HepG2 (cell line): ENCODE measurements at regions not wholly inside any gene's neighbourhood (a gene's known extent, or its start where the extent isn't known, plus 50 kb on each side); places are given as distances from the start of the nearest gene placed in this dataset.

Experiments
- ATAC-seq: fragments of 200-7000 bp; cut with Tn5 transposase; 3 replicates; pipeline ENCODE4 v1.9.1; 2020; ENCODE audit warnings: mild to moderate bottlenecking, moderate library complexity
- BruUV-seq: library from RNA; stranded (reverse); fragments of 400-500 nt; replicated peaks from 2 replicates; lab custom pipeline; 2021; lab: Mats Ljungman, UMichigan
- CTCF ChIA-PET: fragments of 300-600 bp; formaldehyde crosslinking; extraction: SDS; loops from one replicate; lab custom pipeline; 2021; ENCODE audit warnings: low total read pairs, inconsistent platforms, low intra/inter-chr PET ratio; lab: Yijun Ruan, JAX
- POLR2A ChIA-PET: fragments of 350-600 bp; sonication (Branson Sonifier 250); formaldehyde crosslinking; loops from one replicate; lab custom pipeline; 2020; ENCODE audit warnings: antibody characterized with exemption, inconsistent platforms; lab: Yijun Ruan, JAX
- DNase-seq: peaks from one replicate; pipeline ENCODE4 v3.0.0-alpha.2; 2015; ENCODE audit warnings: low spot score
- FAIRE-seq: peaks from 3 replicates; lab custom pipeline; 2011; peaks lifted over from hg19 to GRCh38; lab: Jason Lieb, UNC
- H2AFZ ChIP-seq: one replicate; pipeline ENCODE4 v1.6.1; 2011; ENCODE audit warnings: low read length, inconsistent platforms
- H3K27ac ChIP-seq: fragments of 300-600 bp; 3 replicates; pipeline ENCODE4 v1.8.0; 2011; ENCODE audit warnings: mixed run types, mild to moderate bottlenecking, mixed read lengths, low read length, inconsistent platforms; ENCODE audit not compliant: insufficient read depth; ENCODE audit errors: extremely low read length
- H3K27me3 ChIP-seq, 2 experiments: fragments of 200-600 bp in 1 of 2; 2 replicates in 1 of 2; 3 replicates in 1 of 2; pipeline versions ENCODE4 v1.6.0 to v1.8.0; 2011; ENCODE audit warnings: low read length in 2 of 2, mild to moderate bottlenecking in 2 of 2, moderate library complexity in 2 of 2, inconsistent platforms in 1 of 2; ENCODE audit not compliant: insufficient read depth in 2 of 2, control insufficient read depth in 1 of 2
- H3K36me3 ChIP-seq, 2 experiments: fragments of 200-600 bp in 1 of 2; replicated peaks in 1 of 2; 2 replicates in 1 of 2; 3 replicates in 1 of 2; pipeline versions ENCODE4 v1.5.1 to v1.8.0; 2011; ENCODE audit warnings: low read length in 2 of 2, inconsistent platforms in 1 of 2; ENCODE audit not compliant: insufficient read depth in 2 of 2, control insufficient read depth in 1 of 2
- H3K4me1 ChIP-seq: 2 replicates; pipeline ENCODE4 v1.5.1; 2012; ENCODE audit warnings: low read length, inconsistent platforms; ENCODE audit not compliant: insufficient read depth
- H3K4me2 ChIP-seq: 2 replicates; pipeline ENCODE4 v1.6.0; 2011; ENCODE audit warnings: low read depth, low read length, inconsistent platforms
- H3K4me3 ChIP-seq, 3 experiments: fragments of 200-600 bp in 1 of 3; sonication (generic), shearing (Covaris generic) in 1 of 3; replicated peaks in 1 of 3; 2 replicates each; pipeline ENCODE4 v1.5.1; 2011 to 2016; ENCODE audit warnings: low read length in 3 of 3, inconsistent platforms in 2 of 3, low read depth in 2 of 3, mild to moderate bottlenecking in 2 of 3, control low read depth in 1 of 3, mixed read lengths in 1 of 3; ENCODE audit not compliant: insufficient read depth in 1 of 3
- H3K79me2 ChIP-seq: one replicate; pipeline ENCODE4 v1.6.1; 2011; ENCODE audit warnings: low read length, inconsistent platforms; ENCODE audit not compliant: insufficient read depth
- H3K9ac ChIP-seq: 2 replicates; pipeline ENCODE4 v1.6.0; 2011; ENCODE audit warnings: mild to moderate bottlenecking, low read depth, low read length, inconsistent platforms; ENCODE audit not compliant: insufficient read depth
- H3K9me3 ChIP-seq: 2 replicates; pipeline ENCODE4 v1.5.1; 2012; ENCODE audit warnings: mild to moderate bottlenecking, low read length
- H4K20me1 ChIP-seq: 2 replicates; pipeline ENCODE4 v1.6.0; 2011; ENCODE audit warnings: inconsistent platforms, mild to moderate bottlenecking, low read length, moderate library complexity; ENCODE audit not compliant: insufficient read depth
- DPF2 ChIP-seq: sonication (generic); formaldehyde crosslinking; IDR thresholded peaks from 2 replicates; pipeline ENCODE4 v1.4.0; 2020; ENCODE audit warnings: mild to moderate bottlenecking, low read depth, missing genetic modification reagents, borderline replicate concordance
- MTF2 ChIP-seq: sonication (generic); formaldehyde crosslinking; IDR thresholded peaks from 2 replicates; pipeline ENCODE4 v1.5.0; 2020; ENCODE audit warnings: missing genetic modification reagents, borderline replicate concordance
- NR3C1 ChIP-seq: sonication (generic); formaldehyde crosslinking; IDR thresholded peaks from 2 replicates; pipeline ENCODE4 v1.4.0; 2020; ENCODE audit warnings: missing genetic modification reagents
- RBM39 ChIP-seq: fragments of 200-400 bp; formaldehyde crosslinking; IDR thresholded peaks from one replicate; pipeline ENCODE4 v1.6.1; 2018; ENCODE audit warnings: antibody characterized with exemption, mild to moderate bottlenecking, low read depth, low read length; ENCODE audit not compliant: poor library complexity, severe bottlenecking
- SYNCRIP ChIP-seq: fragments of 200-400 bp; formaldehyde crosslinking; IDR thresholded peaks from 2 replicates; pipeline ENCODE4 v1.6.1; 2018; ENCODE audit warnings: mild to moderate bottlenecking, low read depth, low read length; ENCODE audit not compliant: insufficient read depth
- TP53 ChIP-seq: sonication (generic); formaldehyde crosslinking; conservative IDR thresholded peaks from 2 replicates; pipeline ENCODE4 v1.4.0; 2020; ENCODE audit warnings: missing genetic modification reagents
- ZFP1 ChIP-seq: IDR thresholded peaks from 2 replicates; pipeline ENCODE4 v1.6.1; 2016
- ZNF296 ChIP-seq: sonication (generic); formaldehyde crosslinking; conservative IDR thresholded peaks from 2 replicates; pipeline ENCODE4 v1.5.0; 2020; ENCODE audit warnings: mild to moderate bottlenecking, missing genetic modification reagents
- ZNF790 ChIP-seq: sonication (generic); formaldehyde crosslinking; IDR thresholded peaks from 2 replicates; pipeline ENCODE4 v1.8.0; 2022; ENCODE audit warnings: missing genetic modification reagents, mild to moderate bottlenecking, borderline replicate concordance
- WGBS: methylation state at CpG from one replicate; pipeline ENCODE4 v1.1.6; 2017; ENCODE audit warnings: low lambda C conversion rate; 5-methylcytosine and 5-hydroxymethylcytosine counted together
- in situ Hi-C: cut with HindIII; loops from 2 replicates; pipeline ENCODE4 v1.10.0; 2017; ENCODE audit warnings: low pct_unique_long_range_greater_than_20kb; ENCODE audit not compliant: extremely low pct_ligation_motif_present
- intact Hi-C: fragments of 100-400 bp; cut with micrococcal nuclease; formaldehyde crosslinking; loops from one replicate; pipeline ENCODE4 v1.10.0; 2022; ENCODE audit not compliant: unreplicated experiment
- TF ChIP-seq, protein P1 (sequence below): fragments of 450-650 bp; IDR thresholded peaks from 2 replicates; pipeline ENCODE4 v1.6.1; 2016
- TF ChIP-seq, protein P2 (sequence below): sonication (generic); formaldehyde crosslinking; IDR thresholded peaks from 2 replicates; pipeline ENCODE4 v1.5.0; 2020; ENCODE audit warnings: missing genetic modification reagents
- TF ChIP-seq, protein P3 (sequence below): sonication (generic); formaldehyde crosslinking; IDR thresholded peaks from 2 replicates; pipeline ENCODE4 v1.4.0; 2020; ENCODE audit warnings: missing genetic modification reagents

DNA sequence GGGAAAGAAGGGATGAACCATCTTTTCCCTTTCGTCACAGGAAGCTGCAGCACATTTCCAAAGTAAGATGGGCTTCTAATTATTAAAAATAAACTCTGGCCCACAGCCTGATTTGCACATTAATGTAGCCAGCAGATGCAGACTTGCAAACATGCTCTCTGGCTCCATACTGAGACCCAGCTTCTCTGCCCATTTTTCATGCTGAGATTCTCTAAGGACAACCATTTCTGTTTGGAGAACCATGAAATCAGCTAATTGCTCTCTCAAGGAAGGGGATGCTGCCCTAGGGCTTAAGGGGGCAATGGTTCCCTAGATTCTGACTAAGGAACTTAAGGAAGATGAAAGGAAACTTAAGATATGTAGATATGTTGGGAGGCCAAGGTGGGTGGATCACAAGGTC is 63.0 kb upstream of the CES5A start:
- Histone ChIP-seq H3K4me2 (no peak overlapping the region), H3K27ac (no peak overlapping the region), H2AFZ (no peak overlapping the region), H3K36me3 (no peaks in the 10 kb centered on the region), H3K79me2 (no peaks in the 10 kb centered on the region), H3K9ac (no peak overlapping the region), H3K9me3 (no peaks in the 10 kb centered on the region), H4K20me1 (no peaks in the 10 kb centered on the region), H3K4me3 (no peak overlapping the region), H3K4me1 (no peaks in the 10 kb centered on the region), H3K27me3 (no peaks in the 10 kb centered on the region)
- no peak for DNase-seq
- in situ Hi-C loops (no loop called here), intact Hi-C loops (no loop called here)
- CTCF ChIA-PET: no interaction called here
- no peak for FAIRE-seq
- POLR2A ChIA-PET: no interaction called here
- no peak for TF ChIP-seq ZNF296 (CRISPR knock-in tag)
- TF ChIP-seq, protein P1, sequence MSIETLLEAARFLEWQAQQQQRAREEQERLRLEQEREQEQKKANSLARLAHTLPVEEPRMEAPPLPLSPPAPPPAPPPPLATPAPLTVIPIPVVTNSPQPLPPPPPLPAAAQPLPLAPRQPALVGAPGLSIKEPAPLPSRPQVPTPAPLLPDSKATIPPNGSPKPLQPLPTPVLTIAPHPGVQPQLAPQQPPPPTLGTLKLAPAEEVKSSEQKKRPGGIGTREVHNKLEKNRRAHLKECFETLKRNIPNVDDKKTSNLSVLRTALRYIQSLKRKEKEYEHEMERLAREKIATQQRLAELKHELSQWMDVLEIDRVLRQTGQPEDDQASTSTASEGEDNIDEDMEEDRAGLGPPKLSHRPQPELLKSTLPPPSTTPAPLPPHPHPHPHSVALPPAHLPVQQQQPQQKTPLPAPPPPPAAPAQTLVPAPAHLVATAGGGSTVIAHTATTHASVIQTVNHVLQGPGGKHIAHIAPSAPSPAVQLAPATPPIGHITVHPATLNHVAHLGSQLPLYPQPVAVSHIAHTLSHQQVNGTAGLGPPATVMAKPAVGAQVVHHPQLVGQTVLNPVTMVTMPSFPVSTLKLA: no peak
- no peak for TF ChIP-seq SYNCRIP
- TF ChIP-seq TP53 (CRISPR knock-in tag): no peak
- no peak for TF ChIP-seq ZNF790 (CRISPR knock-in tag)
- TF ChIP-seq, protein P2, sequence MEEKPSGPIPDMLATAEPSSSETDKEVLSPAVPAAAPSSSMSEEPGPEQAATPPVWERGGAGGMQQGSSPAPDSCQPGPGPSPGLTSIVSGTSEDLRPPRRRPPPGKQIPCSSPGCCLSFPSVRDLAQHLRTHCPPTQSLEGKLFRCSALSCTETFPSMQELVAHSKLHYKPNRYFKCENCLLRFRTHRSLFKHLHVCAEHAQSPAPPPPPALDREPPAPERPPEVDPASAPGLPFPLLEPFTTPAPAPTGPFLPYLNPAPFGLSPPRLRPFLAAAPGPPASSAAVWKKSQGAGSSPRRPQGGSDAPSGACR (CRISPR knock-in tag): no peak
- no peak for TF ChIP-seq RBM39
- TF ChIP-seq DPF2 (CRISPR knock-in tag): no peak
- no peak for TF ChIP-seq ZFP1 (CRISPR knock-in tag)
- no peak for TF ChIP-seq MTF2 (CRISPR knock-in tag)
- TF ChIP-seq NR3C1 (CRISPR knock-in tag): no peak
- TF ChIP-seq, protein P3, sequence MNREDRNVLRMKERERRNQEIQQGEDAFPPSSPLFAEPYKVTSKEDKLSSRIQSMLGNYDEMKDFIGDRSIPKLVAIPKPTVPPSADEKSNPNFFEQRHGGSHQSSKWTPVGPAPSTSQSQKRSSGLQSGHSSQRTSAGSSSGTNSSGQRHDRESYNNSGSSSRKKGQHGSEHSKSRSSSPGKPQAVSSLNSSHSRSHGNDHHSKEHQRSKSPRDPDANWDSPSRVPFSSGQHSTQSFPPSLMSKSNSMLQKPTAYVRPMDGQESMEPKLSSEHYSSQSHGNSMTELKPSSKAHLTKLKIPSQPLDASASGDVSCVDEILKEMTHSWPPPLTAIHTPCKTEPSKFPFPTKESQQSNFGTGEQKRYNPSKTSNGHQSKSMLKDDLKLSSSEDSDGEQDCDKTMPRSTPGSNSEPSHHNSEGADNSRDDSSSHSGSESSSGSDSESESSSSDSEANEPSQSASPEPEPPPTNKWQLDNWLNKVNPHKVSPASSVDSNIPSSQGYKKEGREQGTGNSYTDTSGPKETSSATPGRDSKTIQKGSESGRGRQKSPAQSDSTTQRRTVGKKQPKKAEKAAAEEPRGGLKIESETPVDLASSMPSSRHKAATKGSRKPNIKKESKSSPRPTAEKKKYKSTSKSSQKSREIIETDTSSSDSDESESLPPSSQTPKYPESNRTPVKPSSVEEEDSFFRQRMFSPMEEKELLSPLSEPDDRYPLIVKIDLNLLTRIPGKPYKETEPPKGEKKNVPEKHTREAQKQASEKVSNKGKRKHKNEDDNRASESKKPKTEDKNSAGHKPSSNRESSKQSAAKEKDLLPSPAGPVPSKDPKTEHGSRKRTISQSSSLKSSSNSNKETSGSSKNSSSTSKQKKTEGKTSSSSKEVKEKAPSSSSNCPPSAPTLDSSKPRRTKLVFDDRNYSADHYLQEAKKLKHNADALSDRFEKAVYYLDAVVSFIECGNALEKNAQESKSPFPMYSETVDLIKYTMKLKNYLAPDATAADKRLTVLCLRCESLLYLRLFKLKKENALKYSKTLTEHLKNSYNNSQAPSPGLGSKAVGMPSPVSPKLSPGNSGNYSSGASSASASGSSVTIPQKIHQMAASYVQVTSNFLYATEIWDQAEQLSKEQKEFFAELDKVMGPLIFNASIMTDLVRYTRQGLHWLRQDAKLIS (CRISPR knock-in tag): no peak
- 2% methylated on average over 1 of the region's 1 CpG for WGBS
- no peak for ATAC-seq
- no TSS peak for BruUV-seq
